ENCODE measurements at regions not wholly inside any gene's neighbourhood (a gene's known extent, or its start where the extent isn't known, plus 50 kb on each side); places are given as distances from the start of the nearest gene placed in this dataset.

DNA sequence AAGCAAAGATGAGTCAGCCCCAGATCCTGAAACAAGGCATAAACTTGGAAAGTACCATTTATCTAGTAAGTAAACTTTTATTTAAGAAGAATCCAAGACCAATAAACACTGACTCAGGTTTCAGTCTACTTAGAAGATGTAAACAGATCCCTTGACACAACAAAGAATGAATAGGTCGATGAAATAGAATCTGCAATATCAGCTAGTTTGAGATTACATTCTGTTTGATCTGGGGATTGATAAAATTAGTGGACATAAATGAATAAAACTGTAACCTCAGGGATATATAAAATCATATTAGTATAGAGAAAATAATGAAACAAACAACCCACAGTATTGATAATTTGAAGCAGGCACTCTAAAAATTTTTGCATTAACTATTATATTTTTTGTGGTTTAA, 708.9 kb downstream of the FAM181B start:
- Histone ChIP-seq H3K27me3 (ENCODE audit: control insufficient read depth in 3 of 3, insufficient read depth in 3 of 3, low read length in 2 of 3) (no peaks in the 10 kb centered on the region), H3K4me1 (ENCODE audit: control insufficient read depth in 5 of 5, insufficient read depth in 5 of 5, low read length in 5 of 5) (no peaks in the 10 kb centered on the region), H3K27ac (ENCODE audit: low read depth in 1 of 2, low read length in 1 of 2) (no peak overlapping the region), H3K9ac (ENCODE audit: insufficient read depth in 1 of 2, low read length in 2 of 2) (no peak overlapping the region), H3K36me3 (ENCODE audit: control insufficient read depth in 4 of 4, insufficient read depth in 4 of 4, low read length in 4 of 4) (no peaks in the 10 kb centered on the region), H3K9me3 (ENCODE audit: control insufficient read depth in 4 of 4, insufficient read depth in 3 of 4, low read length in 3 of 4) (no peaks in the 10 kb centered on the region), H3K4me3 (no peak overlapping the region)
- ATAC-seq (ENCODE audit: insufficient read depth, low FRiP score), result no peak
- TF ChIP-seq, protein P1, sequence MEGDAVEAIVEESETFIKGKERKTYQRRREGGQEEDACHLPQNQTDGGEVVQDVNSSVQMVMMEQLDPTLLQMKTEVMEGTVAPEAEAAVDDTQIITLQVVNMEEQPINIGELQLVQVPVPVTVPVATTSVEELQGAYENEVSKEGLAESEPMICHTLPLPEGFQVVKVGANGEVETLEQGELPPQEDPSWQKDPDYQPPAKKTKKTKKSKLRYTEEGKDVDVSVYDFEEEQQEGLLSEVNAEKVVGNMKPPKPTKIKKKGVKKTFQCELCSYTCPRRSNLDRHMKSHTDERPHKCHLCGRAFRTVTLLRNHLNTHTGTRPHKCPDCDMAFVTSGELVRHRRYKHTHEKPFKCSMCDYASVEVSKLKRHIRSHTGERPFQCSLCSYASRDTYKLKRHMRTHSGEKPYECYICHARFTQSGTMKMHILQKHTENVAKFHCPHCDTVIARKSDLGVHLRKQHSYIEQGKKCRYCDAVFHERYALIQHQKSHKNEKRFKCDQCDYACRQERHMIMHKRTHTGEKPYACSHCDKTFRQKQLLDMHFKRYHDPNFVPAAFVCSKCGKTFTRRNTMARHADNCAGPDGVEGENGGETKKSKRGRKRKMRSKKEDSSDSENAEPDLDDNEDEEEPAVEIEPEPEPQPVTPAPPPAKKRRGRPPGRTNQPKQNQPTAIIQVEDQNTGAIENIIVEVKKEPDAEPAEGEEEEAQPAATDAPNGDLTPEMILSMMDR (IDR thresholded peaks at IDR 0.05; ENCODE audit: control extremely low read depth, extremely low read depth), result no peak
- 61 to 70% methylated on average over 1 of the region's 1 CpG for WGBS, 2 donors
- no peak for DNase-seq

DNA sequence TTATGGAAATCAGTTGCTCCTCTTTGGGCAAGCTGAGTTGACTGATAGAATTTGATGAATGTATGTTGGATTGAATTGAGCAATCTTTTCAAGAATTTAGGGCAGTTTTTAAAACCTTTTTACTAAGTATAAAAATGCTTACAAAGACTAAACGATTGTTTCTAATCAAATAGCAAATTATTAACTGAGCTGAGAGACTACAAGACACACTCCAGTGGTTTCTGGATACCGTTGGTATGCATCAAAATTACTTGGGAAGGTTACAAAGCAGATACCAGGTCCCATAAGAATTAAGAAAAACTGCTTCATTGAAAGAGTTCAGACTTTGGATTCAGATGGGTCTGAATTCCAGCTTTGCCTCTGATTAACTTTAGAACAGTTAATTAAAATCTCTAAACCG, 721.4 kb downstream of the FAM181B start:
- Histone ChIP-seq H3K36me3 (ENCODE audit: control insufficient read depth in 4 of 4, insufficient read depth in 4 of 4, low read length in 4 of 4) (no peaks in the 10 kb centered on the region), H3K9me3 (ENCODE audit: control insufficient read depth in 4 of 4, insufficient read depth in 3 of 4, low read length in 3 of 4) (no peaks in the 10 kb centered on the region), H3K27ac (ENCODE audit: low read depth in 1 of 2, low read length in 1 of 2) (no peak overlapping the region), H3K27me3 (ENCODE audit: control insufficient read depth in 3 of 3, insufficient read depth in 3 of 3, low read length in 2 of 3) (no peaks in the 10 kb centered on the region), H3K4me1 (ENCODE audit: control insufficient read depth in 5 of 5, insufficient read depth in 5 of 5, low read length in 5 of 5) (no peaks in the 10 kb centered on the region), H3K9ac (ENCODE audit: insufficient read depth in 1 of 2, low read length in 2 of 2) (no peak overlapping the region), H3K4me3 (no peak overlapping the region)
- DNase-seq, result no peak
- WGBS, 2 donors, result 60 to 70% methylated on average over 3 of the region's 3 CpGs
- ATAC-seq (ENCODE audit: insufficient read depth, low FRiP score), result no peak
- TF ChIP-seq, protein P1 (IDR thresholded peaks at IDR 0.05; ENCODE audit: control extremely low read depth, extremely low read depth), result no peak

DNA sequence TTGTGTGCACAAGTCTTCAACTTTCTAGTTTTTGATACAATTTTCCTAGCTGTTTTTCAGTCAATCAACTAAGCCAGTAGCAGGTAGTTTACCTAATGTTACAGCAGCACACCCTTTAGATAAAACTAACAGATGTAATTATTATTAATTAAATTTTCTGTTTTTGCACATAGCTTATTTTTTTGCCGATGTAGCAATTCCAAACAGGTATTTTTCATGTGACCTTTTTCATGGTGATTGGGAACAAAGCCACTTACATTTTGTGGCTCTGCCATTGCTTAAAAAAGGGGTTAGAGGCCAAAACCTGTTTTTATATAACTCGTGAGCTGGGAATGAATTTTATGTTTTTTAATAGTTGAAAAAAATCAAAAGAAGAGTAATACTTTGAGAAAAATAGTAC, 724.5 kb downstream of the FAM181B start:
- ATAC-seq (ENCODE audit: insufficient read depth, low FRiP score), result no peak
- WGBS, 2 donors, result 87 to 91% methylated on average over 2 of the region's 2 CpGs

DNA sequence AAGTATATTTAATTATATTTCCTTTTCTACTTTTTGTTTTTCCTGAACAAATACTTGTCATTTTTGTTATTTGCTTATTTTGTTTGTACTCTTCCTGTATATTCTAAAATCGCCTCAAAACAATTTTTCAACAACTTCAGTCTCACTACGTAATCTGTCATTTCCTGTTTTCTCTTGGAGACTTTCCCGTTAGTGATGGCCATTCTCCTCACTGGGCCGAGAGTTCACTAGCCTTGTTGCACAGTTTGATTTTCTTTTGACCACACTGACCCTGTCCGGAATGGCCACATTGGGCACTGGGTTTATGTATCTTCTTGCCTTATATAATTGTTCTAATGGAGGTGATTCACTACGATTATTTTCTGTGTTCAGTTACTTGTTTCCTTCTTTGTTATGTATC, 726.1 kb downstream of the FAM181B start:
- Histone ChIP-seq H3K9ac (ENCODE audit: insufficient read depth in 1 of 2, low read length in 2 of 2) (no peak overlapping the region), H3K36me3 (ENCODE audit: control insufficient read depth in 4 of 4, insufficient read depth in 4 of 4, low read length in 4 of 4) (no peaks in the 10 kb centered on the region), H3K27me3 (ENCODE audit: control insufficient read depth in 3 of 3, insufficient read depth in 3 of 3, low read length in 2 of 3) (no peaks in the 10 kb centered on the region), H3K9me3 (ENCODE audit: control insufficient read depth in 4 of 4, insufficient read depth in 3 of 4, low read length in 3 of 4) (no peaks in the 10 kb centered on the region), H3K4me3 (no peak overlapping the region), H3K27ac (ENCODE audit: low read depth in 1 of 2, low read length in 1 of 2) (no peak overlapping the region), H3K4me1 (ENCODE audit: control insufficient read depth in 5 of 5, insufficient read depth in 5 of 5, low read length in 5 of 5) (no peaks in the 10 kb centered on the region)
- DNase-seq (peak in 2 of 3 donors; percentile 55 to 63), ATAC-seq (ENCODE audit: insufficient read depth, low FRiP score) (no peak)
- 53 to 66% methylated on average over 6 of the region's 6 CpGs for WGBS, 2 donors
- TF ChIP-seq, protein P1 (IDR thresholded peaks at IDR 0.05; ENCODE audit: control extremely low read depth, extremely low read depth), result no peak

More for the DNA sequence above, 724.5 kb downstream of the FAM181B start:
- no peaks in the 10 kb centered on the region for H3K36me3 ChIP-seq (ENCODE audit: control insufficient read depth in 4 of 4, insufficient read depth in 4 of 4, low read length in 4 of 4)
- H3K27ac ChIP-seq (ENCODE audit: low read depth in 1 of 2, low read length in 1 of 2), result no peak overlapping the region
- no peaks in the 10 kb centered on the region for H3K4me1 ChIP-seq (ENCODE audit: control insufficient read depth in 5 of 5, insufficient read depth in 5 of 5, low read length in 5 of 5)
- H3K27me3 ChIP-seq (ENCODE audit: control insufficient read depth in 3 of 3, insufficient read depth in 3 of 3, low read length in 2 of 3), result no peaks in the 10 kb centered on the region
- H3K4me3 ChIP-seq, result no peak overlapping the region
- no peaks in the 10 kb centered on the region for H3K9me3 ChIP-seq (ENCODE audit: control insufficient read depth in 4 of 4, insufficient read depth in 3 of 4, low read length in 3 of 4)
- no peak for DNase-seq
- no peak overlapping the region for H3K9ac ChIP-seq (ENCODE audit: insufficient read depth in 1 of 2, low read length in 2 of 2)
- TF ChIP-seq, protein P1 (IDR thresholded peaks at IDR 0.05; ENCODE audit: control extremely low read depth, extremely low read depth), result no peak

Data from lung (tissue), 11 donors.